ENCODE measurements at regions not wholly inside any gene's neighbourhood (a gene's known extent, or its start where the extent isn't known, plus 50 kb on each side); places are given as distances from the start of the nearest gene placed in this dataset.

DNA sequence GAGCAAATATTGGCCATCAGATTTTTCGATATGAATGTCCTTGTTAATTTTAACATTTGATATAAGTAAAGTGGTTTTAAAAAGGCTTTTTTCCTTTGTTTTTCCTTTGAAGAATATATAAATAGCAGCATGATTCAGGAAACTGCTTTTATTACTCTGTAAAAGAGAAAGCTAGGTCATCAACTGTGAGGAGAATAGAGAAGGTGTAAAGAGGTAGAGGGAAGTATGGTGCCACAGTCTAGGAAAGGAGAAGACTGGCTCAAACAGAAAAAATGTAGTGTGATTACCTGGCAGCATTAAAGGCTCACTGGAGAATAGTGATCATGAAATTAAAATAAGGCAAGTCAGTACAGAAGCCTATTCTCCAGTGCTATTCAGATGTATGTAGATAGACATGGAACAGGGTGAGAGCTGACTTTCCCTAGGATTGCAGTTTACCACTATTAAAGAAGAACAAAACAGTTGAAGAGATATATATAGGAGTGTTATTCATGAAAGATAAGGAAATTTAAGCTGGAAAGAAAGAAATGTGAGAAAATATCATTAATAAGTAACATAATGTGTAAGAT lies 1115.9 kb upstream of the PCDH9 start:
- TF ChIP-seq, protein P1, sequence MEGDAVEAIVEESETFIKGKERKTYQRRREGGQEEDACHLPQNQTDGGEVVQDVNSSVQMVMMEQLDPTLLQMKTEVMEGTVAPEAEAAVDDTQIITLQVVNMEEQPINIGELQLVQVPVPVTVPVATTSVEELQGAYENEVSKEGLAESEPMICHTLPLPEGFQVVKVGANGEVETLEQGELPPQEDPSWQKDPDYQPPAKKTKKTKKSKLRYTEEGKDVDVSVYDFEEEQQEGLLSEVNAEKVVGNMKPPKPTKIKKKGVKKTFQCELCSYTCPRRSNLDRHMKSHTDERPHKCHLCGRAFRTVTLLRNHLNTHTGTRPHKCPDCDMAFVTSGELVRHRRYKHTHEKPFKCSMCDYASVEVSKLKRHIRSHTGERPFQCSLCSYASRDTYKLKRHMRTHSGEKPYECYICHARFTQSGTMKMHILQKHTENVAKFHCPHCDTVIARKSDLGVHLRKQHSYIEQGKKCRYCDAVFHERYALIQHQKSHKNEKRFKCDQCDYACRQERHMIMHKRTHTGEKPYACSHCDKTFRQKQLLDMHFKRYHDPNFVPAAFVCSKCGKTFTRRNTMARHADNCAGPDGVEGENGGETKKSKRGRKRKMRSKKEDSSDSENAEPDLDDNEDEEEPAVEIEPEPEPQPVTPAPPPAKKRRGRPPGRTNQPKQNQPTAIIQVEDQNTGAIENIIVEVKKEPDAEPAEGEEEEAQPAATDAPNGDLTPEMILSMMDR (IDR thresholded peaks at IDR 0.05 in 8 of 11, conservative IDR thresholded peaks at IDR 0.05 in 3 of 11), result no peak
- TF ChIP-seq POLR2AphosphoS5 (IDR thresholded peaks at IDR 0.05) (no peak), POLR2A (IDR thresholded peaks at IDR 0.05) (no peak)

All from spleen (tissue), 7 donors.